ENCODE measurements at regions not wholly inside any gene's neighbourhood (a gene's known extent, or its start where the extent isn't known, plus 50 kb on each side); places are given as distances from the start of the nearest gene placed in this dataset.

GRCh38 chr13:107767119-107767518 lies 448.2 kb downstream of the LIG4 start:
- H2BK15ac ChIP-seq (ENCODE audit: low read depth, low read length) = no peak overlapping the region
- no peak overlapping the region for H2AFZ ChIP-seq (ENCODE audit: low read length)
- TF ChIP-seq CTCF (conservative IDR thresholded peaks at IDR 0.05) = no peak
- peaks cover 3% of the 10 kb centered on the region; the same call in 1 of the 2 replicates for H3K4me1 ChIP-seq (ENCODE audit: insufficient read depth, low read length)
- no peak overlapping the region for H4K8ac ChIP-seq (replicated peaks; ENCODE audit: insufficient read length, low read depth, low read length)
- no peaks in the 10 kb centered on the region for H3K79me1 ChIP-seq (ENCODE audit: insufficient read depth, low read depth, low read length, poor library complexity, severe bottlenecking)
- no peak overlapping the region for H3K14ac ChIP-seq (ENCODE audit: insufficient read depth, low read length)
- no peaks in the 10 kb centered on the region for H3K27me3 ChIP-seq (ENCODE audit: insufficient read depth, low read length)
- H2BK120ac ChIP-seq (ENCODE audit: low read depth, low read length, poor library complexity, severe bottlenecking) = no peak overlapping the region
- H3K27me3 Mint-ChIP-seq (ENCODE audit: low read depth) = no peaks in the 10 kb centered on the region
- H3K4ac ChIP-seq (ENCODE audit: low read depth, low read length) = no peak overlapping the region
- H3K79me2 ChIP-seq (ENCODE audit: insufficient read depth, low read length) = no peaks in the 10 kb centered on the region
- H3K9me3 ChIP-seq (ENCODE audit: control insufficient read depth, low read depth, low read length) = no peaks in the 10 kb centered on the region
- no peaks in the 10 kb centered on the region for H3K23me2 ChIP-seq (ENCODE audit: insufficient read length, low read depth, low read length, poor library complexity, severe bottlenecking)
- H4K5ac ChIP-seq (ENCODE audit: insufficient read length, low read depth, low read length) = no peak overlapping the region
- no peak overlapping the region for H3K9ac ChIP-seq (ENCODE audit: extremely low read depth, insufficient read length, low read length)
- no peak overlapping the region for H2BK5ac ChIP-seq (ENCODE audit: insufficient read length, low read length)
- H4K91ac ChIP-seq (ENCODE audit: insufficient read length, low read depth, low read length) = no peak overlapping the region
- peaks cover 0 to 4% (median 0%) of the 10 kb centered on the region in 3 experiments; a peak in 2 of 7 replicates for H3K36me3 Mint-ChIP-seq (ENCODE audit: insufficient read depth in 1 of 3, low read depth in 3 of 3)
- no peak overlapping the region for H2BK12ac ChIP-seq (ENCODE audit: insufficient read length, low read depth, low read length)
- no peaks in the 10 kb centered on the region for H3K9me3 Mint-ChIP-seq
- H2BK20ac ChIP-seq (ENCODE audit: low read depth, low read length, poor library complexity, severe bottlenecking) = no peak overlapping the region
- no peak overlapping the region for H3K4me3 Mint-ChIP-seq
- no peak for DNase-seq
- no peak overlapping the region for H3K18ac ChIP-seq (ENCODE audit: insufficient read length, low read depth, low read length)
- no peak overlapping the region for H3K56ac ChIP-seq (ENCODE audit: insufficient read length, low read depth, low read length)
- H3T11ph ChIP-seq (ENCODE audit: low read length) = no peak overlapping the region
- peaks cover 5 to 13% of the 10 kb centered on the region in 2 experiments for H3K4me1 Mint-ChIP-seq
- no peak overlapping the region for H3K27ac ChIP-seq (ENCODE audit: insufficient read length, low read depth, low read length)
- H3K27ac Mint-ChIP-seq = no peak overlapping the region; a peak in 3 of 7 replicates
- H3K23ac ChIP-seq (ENCODE audit: insufficient read length, low read depth, low read length) = no peak overlapping the region
- H2AK5ac ChIP-seq (ENCODE audit: insufficient read length, low read length) = no peak overlapping the region
- H3K4me2 ChIP-seq (ENCODE audit: insufficient read depth, insufficient read length, low read length) = no peak overlapping the region
- WGBS (ENCODE audit: extremely low coverage, insufficient read length, low lambda C conversion rate) = no CpG with 5 or more reads among the region's 3 CpGs
- H4K20me1 ChIP-seq (ENCODE audit: control insufficient read depth, insufficient read depth, insufficient read length) = no peaks in the 10 kb centered on the region

All from H9 (cell line).